SK-N-DZ (cell line): ENCODE measurements at regions not wholly inside any gene's neighbourhood (a gene's known extent, or its start where the extent isn't known, plus 50 kb on each side); places are given as distances from the start of the nearest gene placed in this dataset.
"Not testable (repeated sequence)": the region's sequence is repeated elsewhere in the genome, so short reads cannot be mapped to it uniquely, and the experiment has no call there.

Source experiments
- DNase-seq: peaks from one replicate; pipeline ENCODE4 v3.0.0-alpha.2; 2015; ENCODE audit warnings: low spot score

DNA sequence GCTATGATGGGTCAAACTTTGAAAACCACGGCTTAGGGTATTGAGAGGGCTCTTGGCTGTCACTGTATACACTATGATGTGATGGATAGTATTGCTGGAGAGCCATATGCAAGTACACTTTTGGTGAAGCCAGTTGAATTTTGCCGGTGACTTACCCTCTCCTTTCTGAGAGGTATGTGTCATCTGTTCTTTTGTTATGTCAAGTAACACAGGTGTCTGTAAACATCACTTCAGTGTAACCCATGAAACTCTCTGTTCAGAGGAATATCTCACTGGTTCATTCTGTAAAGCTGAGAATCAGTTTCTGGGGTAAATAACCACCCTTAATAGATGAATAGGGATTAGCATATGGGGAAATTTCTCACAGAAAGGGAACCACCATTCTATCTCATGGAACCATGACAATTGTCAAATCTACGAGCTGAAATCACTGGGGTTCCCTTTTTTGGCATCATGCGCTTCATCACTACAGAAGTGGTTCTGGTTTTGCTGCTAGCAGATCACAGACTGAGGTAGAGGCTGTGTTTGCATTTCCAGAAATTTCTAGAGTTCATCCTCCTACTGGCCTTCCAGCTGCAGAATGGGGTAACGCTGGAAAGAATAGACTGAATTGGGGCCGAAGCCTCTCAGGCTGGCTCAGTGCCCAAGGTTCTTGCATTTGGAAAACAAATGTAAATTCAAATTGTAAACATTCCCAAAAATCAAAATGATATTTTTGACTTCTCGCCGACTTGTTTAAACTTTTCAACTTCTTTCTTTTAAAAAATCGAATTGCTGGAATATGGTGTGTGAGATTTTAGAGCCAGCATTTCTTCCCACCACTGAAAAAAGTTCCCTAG lies 83.3 kb upstream of the CREB5 start:
- DNase-seq: no peak

DNA sequence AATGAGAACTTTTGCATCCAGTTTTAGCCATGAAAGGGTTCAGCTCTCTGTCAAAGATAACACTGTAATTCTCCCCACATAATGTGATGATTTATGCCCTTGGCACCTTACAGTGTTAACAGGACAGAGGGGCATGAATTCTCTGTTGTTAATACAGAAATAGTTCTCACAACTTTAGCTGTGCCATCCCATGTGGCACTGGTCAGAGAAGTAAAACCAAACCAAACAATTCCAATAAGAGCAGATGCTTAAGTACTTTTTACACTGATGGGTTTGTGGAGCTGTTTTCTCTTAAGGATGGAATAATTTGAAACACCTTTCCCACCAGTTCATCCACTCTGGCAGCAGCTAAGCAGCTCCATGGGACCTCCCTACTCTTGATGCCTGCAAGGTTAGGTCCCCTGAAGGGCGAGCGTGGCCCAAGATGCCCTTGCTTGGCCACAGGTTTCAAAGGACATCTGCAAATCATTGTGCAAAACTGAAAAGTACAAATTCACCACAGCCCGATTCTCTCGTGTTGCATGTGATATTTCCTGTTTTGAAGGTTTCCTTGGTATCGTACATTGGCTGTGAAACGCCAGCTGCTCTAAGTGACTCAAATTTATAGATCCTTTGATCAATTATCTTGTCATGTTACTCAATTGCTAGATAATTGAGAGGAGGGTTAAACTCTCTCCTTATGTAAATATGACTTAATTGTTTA lies 82.5 kb upstream of the CREB5 start:
- no peak for DNase-seq

DNA sequence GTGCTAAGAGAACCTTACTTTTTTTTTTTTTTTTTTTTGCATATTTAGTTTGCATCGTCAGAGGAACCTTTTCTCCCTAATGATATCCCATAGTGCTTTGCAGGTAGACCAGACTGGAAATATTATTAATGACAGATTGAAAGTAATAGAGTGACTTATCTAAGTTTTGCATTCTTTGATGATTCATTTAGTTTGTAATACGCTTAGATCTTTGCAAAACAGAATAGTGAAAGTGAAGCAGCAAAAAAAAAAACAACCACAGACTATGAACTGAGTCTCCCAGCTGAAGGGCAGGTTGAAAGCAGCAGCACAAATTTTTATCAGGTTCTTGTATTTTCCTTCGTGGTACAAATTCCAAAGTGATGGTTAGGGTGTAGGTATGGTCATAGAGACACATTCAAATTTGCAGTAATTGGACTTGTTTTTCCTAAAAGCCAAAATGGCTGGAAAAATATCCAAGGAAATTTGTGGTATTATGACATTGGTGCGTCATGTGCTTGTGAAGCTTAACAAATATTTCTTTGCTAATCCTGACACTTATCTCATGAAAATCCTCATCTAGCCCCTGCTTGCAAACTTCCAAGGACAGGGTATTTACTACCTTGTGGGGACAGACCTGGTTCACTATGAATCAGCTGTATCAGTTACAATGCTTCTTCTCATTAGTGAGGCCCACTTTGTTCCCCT lies 81.8 kb upstream of the CREB5 start:
- no peak for DNase-seq

DNA sequence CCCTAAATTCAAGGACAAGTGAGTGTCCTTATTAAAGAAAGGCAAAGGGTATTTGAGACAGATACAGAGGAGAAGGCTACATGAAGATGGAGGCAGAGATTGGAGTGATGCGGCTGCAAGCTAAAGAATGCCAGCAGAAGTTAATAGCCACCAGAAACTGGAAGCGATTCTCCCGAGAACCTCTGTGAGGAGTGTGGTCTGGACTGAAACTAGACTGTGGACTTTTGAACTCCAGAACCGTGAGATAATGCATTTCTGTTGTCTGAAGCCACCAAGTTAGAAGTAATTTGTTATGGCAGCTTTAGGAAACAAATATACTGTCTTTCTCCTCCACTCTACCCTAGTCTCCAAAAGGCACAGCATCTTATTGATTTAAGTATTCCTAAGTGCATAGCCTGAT lies 80.3 kb upstream of the CREB5 start:
- DNase-seq: no peak

DNA sequence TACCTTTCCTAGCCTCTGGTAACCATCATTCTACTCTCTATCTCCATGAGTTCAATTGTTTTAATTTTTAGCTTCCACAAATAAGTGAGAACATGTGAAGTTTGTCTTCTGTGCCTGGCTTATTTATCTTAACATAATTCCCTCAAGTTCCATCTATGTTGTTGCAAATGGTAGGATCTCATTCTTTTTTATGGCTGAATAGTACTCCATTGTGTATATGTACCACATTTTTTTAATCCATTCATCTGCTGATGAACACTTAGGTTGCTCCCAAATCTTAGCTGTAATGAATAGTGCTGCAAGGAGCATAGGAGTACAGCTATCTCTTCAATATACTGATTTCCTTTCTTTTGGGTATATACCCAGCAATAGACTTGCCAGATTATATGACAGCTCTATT lies 78.8 kb upstream of the CREB5 start:
- not testable (repeated sequence) for DNase-seq

DNA sequence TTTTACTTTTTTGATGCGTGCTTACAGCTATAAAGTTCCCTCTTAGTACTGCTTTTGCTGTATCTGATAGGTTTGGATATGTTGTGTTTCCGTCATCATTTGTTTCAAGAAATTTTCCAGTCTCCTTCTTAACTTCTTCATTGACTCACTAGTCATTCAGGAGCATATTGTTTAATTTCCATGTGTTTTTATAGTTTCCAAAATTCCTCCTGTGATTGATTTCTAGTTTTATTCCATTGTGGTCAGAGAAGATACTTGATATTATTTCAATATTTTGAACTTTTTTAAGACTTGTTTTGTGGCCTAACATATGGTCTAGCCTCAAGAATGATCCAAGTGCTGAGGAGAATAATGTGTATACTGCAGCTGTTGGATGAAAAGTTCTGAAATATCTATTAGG lies 75.5 kb upstream of the CREB5 start:
- no peak for DNase-seq

DNA sequence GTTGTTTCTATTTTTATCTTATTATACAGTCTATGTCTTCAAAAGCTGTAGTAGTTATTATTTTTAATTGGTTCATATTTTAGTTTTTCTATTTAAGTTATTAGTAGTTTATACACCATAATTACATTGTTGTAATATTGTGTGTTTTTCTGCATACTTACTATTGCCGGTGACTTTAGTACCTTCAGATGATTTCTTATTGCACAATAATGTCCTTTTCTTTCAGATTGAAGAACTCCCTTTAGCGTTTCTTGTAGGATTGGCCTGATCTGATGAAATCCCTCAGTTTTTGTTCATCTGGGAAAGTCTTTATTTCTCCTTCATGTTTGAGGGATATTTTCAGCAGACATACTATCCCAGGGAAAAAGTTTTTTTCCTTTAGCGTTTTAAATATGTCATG lies 74.3 kb upstream of the CREB5 start:
- DNase-seq: no peak

DNA sequence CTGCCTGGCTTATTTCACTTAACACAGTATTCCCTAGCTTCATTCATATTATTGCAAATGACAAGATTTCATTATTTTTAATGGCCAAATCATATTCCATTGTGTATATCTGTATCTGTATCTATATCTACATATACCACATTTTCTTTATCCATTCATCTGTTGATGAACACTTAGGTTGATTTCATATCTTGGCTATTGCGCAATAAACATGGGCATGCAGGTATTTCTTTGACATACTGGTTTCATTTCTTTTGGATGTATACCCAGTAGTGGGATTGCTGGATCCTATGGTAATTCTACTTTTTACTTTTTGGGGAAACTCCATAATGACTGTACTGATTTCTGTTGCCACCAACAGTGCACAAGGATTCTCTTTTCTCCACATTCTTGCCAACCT lies 68.9 kb upstream of the CREB5 start:
- no peak for DNase-seq

DNA sequence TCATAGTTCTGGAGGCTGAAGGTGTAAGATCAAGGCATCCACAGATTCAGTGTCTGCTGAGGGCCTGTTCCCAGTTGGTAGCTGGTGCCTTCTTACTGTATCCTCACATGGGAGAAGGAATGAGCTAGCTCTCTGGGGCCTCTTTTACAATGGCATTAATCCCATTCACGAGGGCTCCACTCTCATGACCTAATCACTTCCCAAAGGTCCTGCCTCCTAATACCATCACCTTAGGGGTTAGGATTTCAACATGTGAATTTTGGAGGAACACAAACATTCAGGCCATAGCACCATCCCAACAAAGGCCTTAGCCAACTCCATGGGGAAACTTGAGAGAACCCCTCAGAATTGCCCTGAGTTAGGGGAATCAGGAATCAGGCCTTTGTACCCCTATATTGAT lies 66.1 kb upstream of the CREB5 start:
- no peak for DNase-seq

DNA sequence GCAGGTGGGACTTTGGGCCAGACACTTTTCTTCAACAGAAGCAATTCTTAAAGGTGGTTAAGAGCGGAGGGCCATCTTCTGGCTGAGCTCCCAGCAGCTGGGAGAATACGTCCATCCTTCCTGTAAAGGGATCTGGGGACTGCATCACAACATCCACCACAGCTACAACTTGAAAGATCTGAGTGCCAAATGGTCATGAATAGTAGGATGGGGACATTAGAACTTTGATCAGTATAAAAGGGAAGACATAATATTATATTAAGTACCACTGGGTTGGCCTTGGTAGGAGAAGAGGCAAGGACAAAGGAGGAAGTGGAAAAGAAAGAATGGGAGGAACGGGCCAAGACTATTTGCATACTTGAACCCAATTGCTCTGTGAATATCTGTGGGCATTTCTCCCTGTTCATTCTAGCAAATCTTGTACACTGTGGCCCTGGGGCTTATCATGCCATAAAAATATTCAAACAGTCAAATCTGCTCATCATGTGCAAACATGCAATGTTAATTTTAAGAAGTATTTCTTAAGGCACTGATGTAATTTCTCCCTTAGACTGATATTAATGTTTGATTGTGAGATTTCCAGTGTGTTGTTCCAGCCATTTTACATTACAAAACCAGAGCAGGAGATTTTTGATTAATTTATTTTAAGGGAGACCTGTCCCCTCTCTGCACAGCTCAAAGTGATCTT lies 65.5 kb upstream of the CREB5 start:
- no peak for DNase-seq

DNA sequence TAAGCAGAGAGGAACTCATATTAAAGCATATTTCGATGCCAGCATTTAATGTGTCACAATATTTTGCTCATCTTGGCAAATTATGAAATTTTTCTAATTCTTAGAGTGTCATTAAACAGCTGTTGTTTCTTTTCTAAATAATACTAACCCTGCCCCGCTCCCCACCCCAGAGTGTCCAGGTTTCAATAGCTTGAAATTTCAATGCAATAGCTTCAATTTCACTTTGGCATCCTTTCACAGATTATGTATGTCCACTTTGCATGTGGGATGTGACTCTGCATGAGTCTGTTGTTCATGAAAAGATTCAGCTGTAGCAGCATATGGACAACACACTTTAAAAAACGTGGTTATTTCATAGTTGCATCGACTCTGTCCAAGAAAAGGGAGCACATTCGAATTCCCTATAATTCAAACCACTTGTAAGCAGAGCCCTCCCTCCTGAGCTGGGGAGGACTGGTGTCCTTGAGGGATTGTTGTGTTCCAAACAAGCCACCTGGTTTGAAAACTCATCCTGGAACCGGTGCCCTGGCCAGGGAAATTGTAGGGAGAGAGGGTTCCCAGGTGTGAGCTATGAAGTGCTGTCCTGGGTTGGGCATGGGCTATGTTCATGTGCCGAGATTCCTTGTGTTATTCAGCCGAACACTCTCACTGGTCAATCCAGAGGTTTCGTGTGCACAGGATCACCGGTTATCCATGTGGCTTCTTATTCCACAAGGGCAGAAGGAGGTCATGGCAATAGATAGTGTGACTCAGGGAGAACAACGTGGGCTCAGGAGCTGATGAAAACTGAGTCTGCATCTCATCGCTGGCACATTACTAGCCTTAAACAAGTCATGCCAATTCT lies 64.6 kb upstream of the CREB5 start:
- DNase-seq: no peak

DNA sequence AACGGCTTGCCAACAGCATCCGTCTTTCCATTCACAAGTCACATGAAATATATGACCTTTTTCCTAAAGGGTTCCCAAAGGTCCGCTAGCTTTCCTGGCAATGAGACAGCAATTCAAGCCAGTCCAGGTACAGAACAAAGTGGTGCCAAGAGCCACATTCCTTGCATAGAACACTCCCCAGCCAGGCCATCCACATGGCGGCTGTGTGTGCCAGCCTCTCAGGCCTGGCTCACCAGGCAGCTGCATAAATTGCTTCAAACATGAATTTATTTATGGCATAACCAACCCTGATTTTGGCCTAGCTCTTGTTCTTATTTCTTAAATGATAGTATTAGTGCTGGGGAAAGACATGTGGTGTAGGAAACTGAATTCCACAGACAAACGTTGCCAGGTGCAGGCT lies 63.7 kb upstream of the CREB5 start:
- no peak for DNase-seq

DNA sequence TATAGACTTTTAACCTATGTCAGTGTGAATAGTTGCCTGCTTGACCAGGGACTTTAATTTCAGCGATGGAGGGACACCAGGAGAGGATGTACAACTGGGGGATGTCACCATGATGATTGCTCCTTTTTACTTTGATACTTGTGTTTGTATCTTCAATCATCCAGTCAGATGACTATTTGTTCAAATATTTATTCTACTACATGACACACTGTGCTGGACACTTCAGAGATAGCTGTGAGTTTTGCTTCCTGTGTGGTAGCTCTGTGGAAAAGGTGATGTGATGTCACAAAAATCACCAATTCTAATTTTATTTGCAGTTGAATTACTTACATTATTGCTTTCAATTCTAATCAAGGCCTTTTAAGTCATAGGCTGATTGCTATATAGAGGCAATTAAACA lies 62.7 kb upstream of the CREB5 start:
- DNase-seq: no peak

DNA sequence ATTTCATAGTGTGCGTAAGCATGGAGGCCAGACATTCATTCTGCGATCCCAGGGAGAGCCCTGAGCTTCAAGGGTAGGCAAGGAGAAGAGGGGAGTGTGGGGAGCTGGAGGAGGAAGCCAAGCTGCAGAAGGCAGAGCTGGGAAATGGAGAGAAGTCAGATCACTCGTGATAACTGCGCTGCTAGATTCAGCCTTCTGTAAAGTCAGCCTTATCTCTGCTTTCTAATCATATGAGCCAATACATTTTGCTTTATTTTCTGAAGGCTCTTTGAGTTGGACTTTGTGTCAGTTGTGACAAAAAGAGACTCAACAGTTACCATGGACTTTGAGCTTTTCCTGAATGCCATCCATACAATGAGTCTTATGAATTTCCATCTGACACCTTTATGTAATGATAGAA lies 61.7 kb upstream of the CREB5 start:
- no peak for DNase-seq

DNA sequence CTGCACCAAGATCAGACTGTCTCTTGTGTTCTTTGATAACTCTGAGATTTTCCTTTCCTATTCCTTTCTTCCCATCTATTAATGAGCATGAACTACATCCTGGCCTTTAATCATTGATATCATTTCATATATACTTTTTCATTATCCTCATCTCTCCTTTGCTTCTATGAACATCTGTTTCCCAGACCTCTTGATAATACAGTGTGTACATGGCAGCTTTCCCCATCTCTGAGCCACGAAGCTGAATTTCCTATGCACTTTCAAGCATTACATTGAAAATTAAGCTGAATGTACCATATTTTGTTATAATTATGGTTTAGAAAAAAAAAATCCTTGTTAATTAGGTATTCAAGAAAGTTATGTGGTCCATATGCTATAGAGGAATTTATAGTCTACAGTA lies 60.9 kb upstream of the CREB5 start:
- no peak for DNase-seq

DNA sequence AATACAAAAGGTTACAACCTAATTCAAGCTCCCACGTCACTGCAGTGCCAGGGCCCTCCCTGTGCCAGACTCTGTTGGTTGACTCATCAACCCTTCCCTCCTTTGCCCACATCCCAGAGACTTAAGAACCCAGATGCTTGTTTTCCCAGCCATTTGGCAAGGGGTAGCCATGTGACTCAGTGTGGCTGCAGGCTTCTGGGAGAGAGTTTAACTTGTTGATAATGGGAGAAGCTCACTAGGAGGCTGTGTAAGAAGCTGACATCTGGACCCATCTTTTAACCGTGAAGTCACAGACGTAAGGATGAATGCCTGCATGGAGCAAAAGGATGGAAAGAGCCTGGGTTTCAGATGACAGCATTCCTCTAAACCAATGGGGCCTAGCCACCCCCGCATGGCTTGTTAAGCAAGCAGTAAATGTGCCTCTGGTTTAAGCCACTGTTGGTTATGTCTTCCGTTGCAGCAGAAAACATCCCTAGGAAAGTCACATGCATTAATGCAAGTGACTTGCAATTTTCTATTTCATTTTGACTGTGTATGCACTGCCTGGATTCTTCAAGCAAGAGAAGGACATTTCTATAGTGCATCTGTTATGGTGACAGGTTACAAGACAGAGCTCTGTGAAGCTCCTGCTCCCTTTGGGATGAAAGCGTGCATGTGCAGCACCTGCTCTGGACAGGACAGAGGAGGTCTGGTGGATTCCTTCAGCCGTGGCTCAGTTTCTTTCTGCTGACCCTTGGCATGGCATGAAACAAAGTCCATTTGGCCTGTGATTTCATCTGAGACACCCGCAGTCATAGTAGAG lies 57.5 kb upstream of the CREB5 start:
- peak; percentile 21 for DNase-seq

DNA sequence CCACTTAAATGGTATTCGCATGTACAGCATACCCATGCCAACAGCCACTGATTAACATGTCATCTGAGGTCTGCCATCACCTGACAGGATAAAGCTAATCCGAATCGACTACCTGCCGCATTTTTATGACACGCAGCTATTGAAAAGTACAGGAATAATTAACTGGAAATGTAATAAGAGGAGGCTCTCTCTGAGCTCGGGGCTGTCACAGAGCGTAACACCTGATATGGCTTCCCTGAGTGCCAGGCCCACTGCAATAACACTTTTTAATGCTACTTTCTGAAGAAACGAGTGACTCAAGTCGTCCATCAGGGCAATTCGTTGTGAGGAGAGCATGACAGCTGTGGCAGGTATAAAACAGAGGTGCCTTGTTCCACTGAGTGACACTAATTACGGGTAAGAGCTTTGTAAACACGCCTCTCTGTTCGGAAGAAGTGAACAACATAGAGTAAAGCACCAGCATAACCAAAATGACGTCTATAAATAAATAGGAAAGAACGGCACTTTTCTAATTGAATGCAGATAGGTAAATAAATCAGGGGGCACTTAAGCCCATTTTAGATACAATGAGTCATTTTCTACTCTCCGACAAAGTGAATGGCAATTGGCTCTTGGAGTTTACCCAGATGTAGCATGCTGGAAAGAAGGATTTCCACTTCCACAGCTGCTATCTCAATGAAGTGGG lies 56.5 kb upstream of the CREB5 start:
- no peak for DNase-seq

DNA sequence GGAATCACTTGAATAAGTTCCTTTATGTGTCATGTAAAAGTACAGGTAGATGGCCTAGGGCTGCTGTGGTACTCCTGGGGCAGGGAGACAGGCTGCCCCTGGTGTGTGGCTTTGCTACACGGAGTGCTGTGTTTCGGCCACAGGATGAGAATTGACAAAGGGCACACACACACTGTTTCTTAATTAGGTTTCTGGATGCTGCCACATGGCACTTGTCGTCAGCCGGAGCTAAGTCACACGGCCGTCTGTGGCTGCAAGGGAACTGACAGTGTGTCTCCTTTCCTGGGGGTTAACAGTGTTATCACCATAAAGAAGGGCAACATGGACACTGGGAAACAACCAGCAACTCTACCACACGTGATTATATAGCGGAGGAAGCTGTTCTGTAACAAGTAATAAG lies 55.7 kb upstream of the CREB5 start:
- DNase-seq: peak; percentile 56

DNA sequence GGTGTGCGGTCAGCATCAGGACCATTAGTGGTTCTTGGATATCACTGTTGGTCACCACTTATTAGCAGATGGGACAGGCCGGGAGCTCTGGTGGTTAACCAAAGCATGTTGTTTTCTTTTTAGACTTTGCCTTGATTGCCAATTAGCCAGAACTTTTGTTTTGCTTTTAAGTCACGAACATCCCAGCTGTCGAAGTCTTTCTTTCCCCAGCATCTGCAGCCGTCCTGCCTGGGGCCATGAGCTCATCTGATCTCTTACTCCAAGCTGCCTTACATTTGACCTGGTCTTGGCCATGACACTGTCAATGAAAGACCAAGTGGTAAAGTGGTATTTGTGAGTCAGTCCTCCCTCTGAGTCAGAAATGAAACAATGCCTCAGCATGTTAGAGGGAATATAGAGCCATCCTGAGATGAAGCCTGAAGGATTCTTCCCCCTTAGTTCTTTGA lies 53.9 kb upstream of the CREB5 start:
- DNase-seq: no peak

DNA sequence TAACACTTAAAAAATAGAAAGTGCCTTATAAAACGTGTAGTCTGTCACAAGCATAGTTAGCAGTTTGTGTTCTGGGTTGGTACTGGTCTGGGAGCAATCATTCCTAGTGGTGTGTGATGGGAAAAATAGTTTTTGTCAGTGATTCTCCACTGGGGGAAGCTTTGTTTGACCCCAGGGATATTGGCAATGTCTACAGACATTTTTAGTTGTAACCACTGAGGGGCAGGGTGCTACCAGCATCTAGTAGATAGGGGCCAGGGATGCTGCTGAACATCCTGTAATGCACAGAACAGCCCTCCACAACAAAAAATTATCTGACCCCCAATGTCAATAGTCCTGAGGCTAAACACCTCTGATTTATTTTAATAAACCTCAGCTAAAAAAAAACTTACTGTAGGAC lies 51.6 kb upstream of the CREB5 start:
- peak; percentile 49 for DNase-seq
